Breast epithelium (tissue), 4 donors: ENCODE measurements at regions not wholly inside any gene's neighbourhood (a gene's known extent, or its start where the extent isn't known, plus 50 kb on each side); places are given as distances from the start of the nearest gene placed in this dataset.

Experiments
- DNase-seq, 2 donors: peaks; one replicate each; pipeline ENCODE4 v3.0.0-alpha.2; 2019; ENCODE audit warnings: low spot score in 2 of 2
- H3K27ac ChIP-seq, 2 donors: fragments of 200-600 bp; sonication (generic) in 1 of 2; one replicate each; pipeline ENCODE4 v1.5.1; 2016 to 2019; ENCODE audit warnings: mild to moderate bottlenecking in 1 of 2
- H3K27me3 ChIP-seq, 2 donors: fragments of 200-600 bp; sonication (generic) in 1 of 2; one replicate each; pipeline versions ENCODE4 v1.5.1 to v1.6.0; 2017 to 2019; ENCODE audit warnings: control low read depth in 1 of 2, mild to moderate bottlenecking in 1 of 2
- H3K36me3 ChIP-seq: fragments of 200-600 bp; one replicate; pipeline ENCODE4 v1.5.1; 2019
- H3K4me1 ChIP-seq, 2 donors: fragments of 200-600 bp; sonication (generic); one replicate each; pipeline ENCODE4 v1.5.1; 2016 to 2019; ENCODE audit warnings: control low read depth in 1 of 2
- H3K4me3 ChIP-seq, 3 donors: fragments of 200-600 bp; sonication (generic); 1 replicate in 2 of 3; 2 replicates in 1 of 3; pipeline ENCODE4 v1.5.1; 2016 to 2019; ENCODE audit warnings: mild to moderate bottlenecking in 3 of 3, moderate library complexity in 2 of 3
- H3K9me3 ChIP-seq, 2 donors: fragments of 200-600 bp; sonication (generic) in 1 of 2; one replicate each; pipeline ENCODE4 v1.5.1; 2016 to 2019; ENCODE audit warnings: control low read depth in 1 of 2
- POLR2A ChIP-seq: fragments of 450-650 bp; IDR thresholded peaks from one replicate; pipeline ENCODE4 v1.6.1; 2016; ENCODE audit warnings: antibody characterized with exemption, mild to moderate bottlenecking, moderate library complexity
- POLR2AphosphoS5 ChIP-seq, 3 donors: sonication (generic); formaldehyde crosslinking; IDR thresholded peaks; one replicate each; pipeline ENCODE4 v1.6.1; 2017; ENCODE audit warnings: antibody characterized with exemption in 3 of 3
- intact Hi-C: fragments of 100-400 bp; cut with DNase I; formaldehyde crosslinking; loops from one replicate; pipeline ENCODE4 v1.15.1; 2023; ENCODE audit warnings: low total_unique reads
- TF ChIP-seq, protein P1 (sequence below), 3 donors: fragments of 450-650 bp; IDR thresholded peaks; one replicate each; pipeline ENCODE4 v1.5.1; 2016 to 2017; ENCODE audit warnings: antibody characterized with exemption in 3 of 3, mild to moderate bottlenecking in 3 of 3, moderate library complexity in 3 of 3

DNA sequence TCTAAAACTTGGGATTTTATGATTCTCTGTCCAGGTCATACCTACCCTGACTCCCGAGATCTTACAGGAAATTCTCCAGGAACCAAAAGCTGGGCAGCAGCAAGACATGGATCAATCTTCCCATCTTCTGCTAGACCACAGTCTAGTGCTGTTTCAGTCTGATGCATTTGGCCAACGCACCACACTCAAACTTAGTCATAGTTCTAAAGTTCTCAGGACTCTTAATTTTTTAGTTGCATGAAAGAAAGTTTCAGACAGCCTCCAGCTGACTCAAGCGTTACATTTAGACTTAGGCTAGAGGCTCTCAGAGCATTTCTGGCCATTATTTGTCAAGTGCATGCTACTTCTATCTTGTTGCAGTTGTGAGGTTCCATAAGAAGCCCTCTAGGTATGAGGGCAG, 230.1 kb upstream of the CCDC150 start:
- no peak overlapping the region for H3K4me3 ChIP-seq
- H3K27ac ChIP-seq = no peak overlapping the region
- intact Hi-C loops = no loop called here
- H3K27me3 ChIP-seq = no peaks in the 10 kb centered on the region
- no peaks in the 10 kb centered on the region for H3K9me3 ChIP-seq
- DNase-seq = no peak
- H3K4me1 ChIP-seq = no peaks in the 10 kb centered on the region
- H3K36me3 ChIP-seq = no peaks in the 10 kb centered on the region
- no peak for TF ChIP-seq POLR2AphosphoS5 (IDR thresholded peaks at IDR 0.05)
- TF ChIP-seq, protein P1, sequence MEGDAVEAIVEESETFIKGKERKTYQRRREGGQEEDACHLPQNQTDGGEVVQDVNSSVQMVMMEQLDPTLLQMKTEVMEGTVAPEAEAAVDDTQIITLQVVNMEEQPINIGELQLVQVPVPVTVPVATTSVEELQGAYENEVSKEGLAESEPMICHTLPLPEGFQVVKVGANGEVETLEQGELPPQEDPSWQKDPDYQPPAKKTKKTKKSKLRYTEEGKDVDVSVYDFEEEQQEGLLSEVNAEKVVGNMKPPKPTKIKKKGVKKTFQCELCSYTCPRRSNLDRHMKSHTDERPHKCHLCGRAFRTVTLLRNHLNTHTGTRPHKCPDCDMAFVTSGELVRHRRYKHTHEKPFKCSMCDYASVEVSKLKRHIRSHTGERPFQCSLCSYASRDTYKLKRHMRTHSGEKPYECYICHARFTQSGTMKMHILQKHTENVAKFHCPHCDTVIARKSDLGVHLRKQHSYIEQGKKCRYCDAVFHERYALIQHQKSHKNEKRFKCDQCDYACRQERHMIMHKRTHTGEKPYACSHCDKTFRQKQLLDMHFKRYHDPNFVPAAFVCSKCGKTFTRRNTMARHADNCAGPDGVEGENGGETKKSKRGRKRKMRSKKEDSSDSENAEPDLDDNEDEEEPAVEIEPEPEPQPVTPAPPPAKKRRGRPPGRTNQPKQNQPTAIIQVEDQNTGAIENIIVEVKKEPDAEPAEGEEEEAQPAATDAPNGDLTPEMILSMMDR (IDR thresholded peaks at IDR 0.05) = no peak
- no peak for TF ChIP-seq POLR2A

DNA sequence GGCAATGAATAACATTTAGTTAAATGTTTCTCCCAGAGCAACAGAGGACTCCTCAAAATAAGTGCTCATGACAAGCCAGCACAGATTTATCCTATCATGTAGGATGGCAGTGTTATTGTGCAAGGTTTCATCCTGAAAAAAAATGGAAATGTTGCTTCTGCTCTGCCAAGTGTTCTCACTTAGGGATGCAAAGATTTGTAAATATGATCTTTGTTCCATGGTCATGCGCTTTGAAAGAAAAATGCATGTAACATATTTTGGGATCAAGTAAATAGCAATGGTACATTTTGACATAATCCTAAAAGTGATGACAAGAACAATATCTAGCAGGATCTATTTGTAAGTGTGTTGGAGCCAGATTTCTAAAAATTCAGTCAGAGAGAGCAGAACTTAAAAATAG, 229.5 kb upstream of the CCDC150 start:
- no peaks in the 10 kb centered on the region for H3K36me3 ChIP-seq
- intact Hi-C loops = loop anchor here (10.0 kb wide), 1 partner anchor 1955 kb away; no protein-coding TSS in a partner anchor
- DNase-seq = no peak
- H3K27me3 ChIP-seq = no peaks in the 10 kb centered on the region
- H3K27ac ChIP-seq = no peak overlapping the region
- H3K4me3 ChIP-seq = no peak overlapping the region
- H3K4me1 ChIP-seq = no peaks in the 10 kb centered on the region
- TF ChIP-seq, protein P1 (IDR thresholded peaks at IDR 0.05) = no peak
- TF ChIP-seq POLR2A (no peak), POLR2AphosphoS5 (IDR thresholded peaks at IDR 0.05) (no peak)
- no peaks in the 10 kb centered on the region for H3K9me3 ChIP-seq

DNA sequence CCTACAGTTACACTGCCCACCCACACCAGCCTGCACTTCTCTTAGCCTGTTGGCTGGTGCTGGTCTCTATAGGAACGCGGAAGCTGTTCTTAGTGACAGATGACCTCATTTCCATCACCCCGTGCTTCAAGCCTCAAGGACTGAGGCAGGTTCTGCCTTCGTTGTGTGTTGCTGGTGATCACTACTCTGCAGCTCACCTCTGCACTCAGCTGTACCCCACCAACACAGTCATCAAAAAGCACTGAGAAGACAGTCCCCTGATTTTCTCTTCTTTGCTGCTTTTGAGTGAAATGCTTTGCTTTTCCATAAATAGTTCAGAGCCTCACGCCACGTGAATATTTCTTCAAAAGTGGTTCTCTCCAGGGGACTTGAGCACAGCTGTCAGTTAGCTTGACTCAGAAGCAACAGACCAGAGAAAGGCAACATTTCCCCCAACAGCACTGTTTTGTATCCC, 225.7 kb upstream of the CCDC150 start:
- H3K4me1 ChIP-seq = no peaks in the 10 kb centered on the region
- H3K4me3 ChIP-seq = no peak overlapping the region
- H3K27ac ChIP-seq = no peak overlapping the region
- no peak for DNase-seq
- intact Hi-C loops = loop anchor here (10.0 kb wide), 1 partner anchor 1951 kb away; no protein-coding TSS in a partner anchor
- no peak for TF ChIP-seq POLR2AphosphoS5 (IDR thresholded peaks at IDR 0.05)
- TF ChIP-seq POLR2A = no peak
- TF ChIP-seq, protein P1 (IDR thresholded peaks at IDR 0.05) = no peak
- no peaks in the 10 kb centered on the region for H3K9me3 ChIP-seq
- no peaks in the 10 kb centered on the region for H3K27me3 ChIP-seq
- no peaks in the 10 kb centered on the region for H3K36me3 ChIP-seq

GRCh38 chr2:196415384-196415783, 224.1 kb upstream of the CCDC150 start:
- intact Hi-C loops = loop anchor here (10.0 kb wide), 1 partner anchor 1949 kb away; no protein-coding TSS in a partner anchor
- Histone ChIP-seq H3K4me1 (no peaks in the 10 kb centered on the region), H3K4me3 (no peak overlapping the region), H3K27ac (no peak overlapping the region), H3K36me3 (no peaks in the 10 kb centered on the region), H3K27me3 (no peaks in the 10 kb centered on the region), H3K9me3 (no peaks in the 10 kb centered on the region)
- no peak for DNase-seq
- TF ChIP-seq, protein P1 (IDR thresholded peaks at IDR 0.05) = no peak
- no peak for TF ChIP-seq POLR2AphosphoS5 (IDR thresholded peaks at IDR 0.05)
- no peak for TF ChIP-seq POLR2A

GRCh38 chr2:196420143-196420542, 219.4 kb upstream of the CCDC150 start:
- Histone ChIP-seq H3K36me3 (no peaks in the 10 kb centered on the region), H3K4me1 (no peaks in the 10 kb centered on the region), H3K27ac (no peak overlapping the region), H3K4me3 (no peak overlapping the region), H3K9me3 (no peaks in the 10 kb centered on the region), H3K27me3 (no peaks in the 10 kb centered on the region)
- intact Hi-C loops = no loop called here
- no peak for DNase-seq
- TF ChIP-seq, protein P1 (IDR thresholded peaks at IDR 0.05) = no peak
- TF ChIP-seq POLR2A (no peak), POLR2AphosphoS5 (IDR thresholded peaks at IDR 0.05) (no peak)
